Prostate gland (tissue), 2 donors: ENCODE measurements at regions not wholly inside any gene's neighbourhood (a gene's known extent, or its start where the extent isn't known, plus 50 kb on each side); places are given as distances from the start of the nearest gene placed in this dataset.

Experiments used
- DNase-seq: peaks from one replicate; pipeline ENCODE4 v3.0.0-alpha.2; 2019; ENCODE audit warnings: low spot score
- H3K27ac ChIP-seq, 2 donors: fragments of 200-600 bp; sonication (generic); 2 replicates each; pipeline ENCODE4 v1.5.1; 2017 to 2019
- H3K27me3 ChIP-seq: fragments of 200-600 bp; sonication (generic); replicated peaks from 2 replicates; pipeline ENCODE4 v1.5.1; 2019; ENCODE audit not compliant: insufficient read depth
- H3K36me3 ChIP-seq, 2 donors: fragments of 200-600 bp; sonication (generic); 1 replicate in 1 of 2; 2 replicates in 1 of 2; pipeline versions ENCODE4 v1.5.1 to v1.8.1; 2017 to 2019
- H3K4me1 ChIP-seq: fragments of 200-600 bp; sonication (generic); replicated peaks from 2 replicates; pipeline ENCODE4 v1.5.1; 2019
- H3K4me3 ChIP-seq, 2 donors: fragments of 200-600 bp; sonication (generic); 2 replicates each; pipeline ENCODE4 v1.5.1; 2017 to 2019
- H3K9me3 ChIP-seq: fragments of 200-600 bp; sonication (generic); 2 replicates; pipeline ENCODE4 v1.5.1; 2017
- POLR2A ChIP-seq: fragments of 450-650 bp; IDR thresholded peaks from one replicate; pipeline ENCODE4 v1.6.1; 2016; ENCODE audit warnings: antibody characterized with exemption, mild to moderate bottlenecking
- POLR2AphosphoS5 ChIP-seq: sonication (generic); formaldehyde crosslinking; IDR thresholded peaks from one replicate; pipeline ENCODE4 v1.6.1; 2017; ENCODE audit warnings: antibody characterized with exemption
- WGBS: methylation state at CpG from one replicate; pipeline ENCODE4 v1.1.5; 2018; 5-methylcytosine and 5-hydroxymethylcytosine counted together
- intact Hi-C: fragments of 100-400 bp; cut with DNase I; formaldehyde crosslinking; loops from one replicate; pipeline ENCODE4 v1.14.2; 2022
- TF ChIP-seq, protein P1 (sequence below), 4 experiments: fragments of 200-600 bp in 2 of 4; fragments of 450-650 bp in 2 of 4; sonication (generic) in 2 of 4; IDR thresholded peaks; 1 replicate in 3 of 4; 2 replicates in 1 of 4; pipeline ENCODE4 v1.5.1; 2016 to 2019; ENCODE audit warnings: antibody characterized with exemption in 4 of 4, mild to moderate bottlenecking in 2 of 4, moderate library complexity in 2 of 4

DNA sequence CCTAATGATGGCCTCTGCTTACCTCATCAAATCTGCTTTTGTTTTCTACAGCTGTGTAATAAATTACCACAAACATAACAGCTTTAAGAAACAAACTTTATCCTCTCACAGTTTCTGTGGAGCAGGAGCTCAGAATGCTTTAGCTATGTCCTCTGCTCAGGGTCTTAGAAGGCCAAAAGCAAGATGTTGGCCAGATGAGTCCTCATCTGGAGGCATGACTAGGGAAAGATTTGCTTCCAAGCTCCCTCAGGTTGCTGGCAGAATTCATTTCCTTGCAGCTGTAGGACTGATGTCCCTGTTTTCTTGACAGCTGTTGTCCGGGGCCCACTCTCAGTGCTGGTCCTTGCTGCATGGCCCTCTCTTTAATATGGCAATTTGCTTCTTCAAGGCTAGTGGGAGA is 116.7 kb upstream of the PDE5A start:
- Histone ChIP-seq H3K9me3 (no peaks in the 10 kb centered on the region), H3K27me3 (no peaks in the 10 kb centered on the region), H3K4me3 (no peak overlapping the region), H3K27ac (no peak overlapping the region), H3K36me3 (no peaks in the 10 kb centered on the region), H3K4me1 (no peaks in the 10 kb centered on the region)
- no peak for DNase-seq
- 93% methylated on average over 1 of the region's 1 CpG for WGBS
- TF ChIP-seq, protein P1, sequence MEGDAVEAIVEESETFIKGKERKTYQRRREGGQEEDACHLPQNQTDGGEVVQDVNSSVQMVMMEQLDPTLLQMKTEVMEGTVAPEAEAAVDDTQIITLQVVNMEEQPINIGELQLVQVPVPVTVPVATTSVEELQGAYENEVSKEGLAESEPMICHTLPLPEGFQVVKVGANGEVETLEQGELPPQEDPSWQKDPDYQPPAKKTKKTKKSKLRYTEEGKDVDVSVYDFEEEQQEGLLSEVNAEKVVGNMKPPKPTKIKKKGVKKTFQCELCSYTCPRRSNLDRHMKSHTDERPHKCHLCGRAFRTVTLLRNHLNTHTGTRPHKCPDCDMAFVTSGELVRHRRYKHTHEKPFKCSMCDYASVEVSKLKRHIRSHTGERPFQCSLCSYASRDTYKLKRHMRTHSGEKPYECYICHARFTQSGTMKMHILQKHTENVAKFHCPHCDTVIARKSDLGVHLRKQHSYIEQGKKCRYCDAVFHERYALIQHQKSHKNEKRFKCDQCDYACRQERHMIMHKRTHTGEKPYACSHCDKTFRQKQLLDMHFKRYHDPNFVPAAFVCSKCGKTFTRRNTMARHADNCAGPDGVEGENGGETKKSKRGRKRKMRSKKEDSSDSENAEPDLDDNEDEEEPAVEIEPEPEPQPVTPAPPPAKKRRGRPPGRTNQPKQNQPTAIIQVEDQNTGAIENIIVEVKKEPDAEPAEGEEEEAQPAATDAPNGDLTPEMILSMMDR (IDR thresholded peaks at IDR 0.05) = no peak
- no peak for TF ChIP-seq POLR2A
- intact Hi-C loops = no loop called here

- Histone ChIP-seq H3K9me3 (no peaks in the 10 kb centered on the region), H3K36me3 (no peaks in the 10 kb centered on the region), H3K4me1 (no peaks in the 10 kb centered on the region), H3K27me3 (peaks cover 3% of the 10 kb centered on the region), H3K27ac (no peak overlapping the region), H3K4me3 (no peak overlapping the region)
- TF ChIP-seq, protein P1 (IDR thresholded peaks at IDR 0.05) = no peak
- TF ChIP-seq POLR2A (no peak), POLR2AphosphoS5 (no peak)
- intact Hi-C loops = no loop called here
- WGBS = 86% methylated on average over 3 of the region's 3 CpGs
- no peak for DNase-seq
Measured at GRCh38 chr4:119744580-119744979, 116.0 kb upstream of the PDE5A start.

- Histone ChIP-seq H3K27me3 (peaks cover 3% of the 10 kb centered on the region), H3K36me3 (no peaks in the 10 kb centered on the region), H3K4me3 (no peak overlapping the region), H3K27ac (no peak overlapping the region), H3K9me3 (no peaks in the 10 kb centered on the region), H3K4me1 (no peaks in the 10 kb centered on the region)
- intact Hi-C loops = no loop called here
- 49% methylated on average over 2 of the region's 2 CpGs for WGBS
- DNase-seq = no peak
- TF ChIP-seq POLR2A = no peak
- TF ChIP-seq, protein P1 (IDR thresholded peaks at IDR 0.05) = no peak
- TF ChIP-seq POLR2AphosphoS5 = no peak
Measured at GRCh38 chr4:119743644-119744043, 115.0 kb upstream of the PDE5A start.

DNA sequence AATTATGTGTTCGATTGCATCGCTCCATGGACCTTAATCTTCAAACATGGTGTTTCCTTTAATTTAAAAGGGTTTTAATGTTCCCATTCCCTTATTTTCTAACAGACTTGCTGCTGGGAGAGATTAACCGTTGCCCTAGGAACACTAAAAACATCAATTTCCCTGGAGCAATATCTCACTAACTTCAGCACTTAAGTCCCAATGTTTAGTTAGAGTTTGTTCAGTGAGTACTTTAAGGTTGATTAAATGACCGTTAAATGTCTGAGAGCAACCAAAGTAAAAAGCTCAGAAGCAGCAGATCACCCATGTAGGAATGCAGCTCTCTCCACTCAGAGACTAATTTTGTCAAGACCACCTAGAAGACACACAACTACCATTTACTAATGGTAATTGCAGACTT is 111.2 kb upstream of the PDE5A start:
- H3K4me1 ChIP-seq = no peaks in the 10 kb centered on the region
- H3K9me3 ChIP-seq = no peaks in the 10 kb centered on the region
- H3K27me3 ChIP-seq = peaks cover 3% of the 10 kb centered on the region
- no peak overlapping the region for H3K4me3 ChIP-seq
- no peak for DNase-seq
- 64% methylated on average over 4 of the region's 4 CpGs for WGBS
- H3K36me3 ChIP-seq = no peaks in the 10 kb centered on the region
- intact Hi-C loops = loop anchor here (10.0 kb wide), 2 partner anchors 155 to 245 kb away; no protein-coding TSS in a partner anchor
- no peak overlapping the region for H3K27ac ChIP-seq
- TF ChIP-seq, protein P1 (IDR thresholded peaks at IDR 0.05) = no peak

DNA sequence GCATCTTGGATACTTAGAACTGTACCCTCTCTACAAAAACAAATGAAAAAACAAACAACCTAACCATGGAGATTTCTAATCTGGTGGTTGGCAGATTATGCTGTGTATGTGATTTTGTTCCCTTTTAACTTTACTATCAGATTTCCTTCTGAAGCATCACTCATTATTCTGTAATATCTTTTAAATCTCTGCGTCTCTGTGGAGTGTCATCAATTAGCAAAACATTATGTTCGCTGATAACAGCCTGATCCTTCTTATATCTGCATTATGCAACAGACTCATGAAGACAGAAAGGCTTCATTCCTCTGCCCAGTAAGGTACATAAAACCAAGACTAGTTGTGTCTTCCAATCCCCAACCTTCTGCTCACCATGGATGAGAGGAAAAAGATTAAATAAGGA is 110.3 kb upstream of the PDE5A start:
- no peak overlapping the region for H3K4me3 ChIP-seq
- H3K9me3 ChIP-seq = no peaks in the 10 kb centered on the region
- TF ChIP-seq, protein P1 (IDR thresholded peaks at IDR 0.05) = no peak
- no peak for TF ChIP-seq POLR2A
- TF ChIP-seq POLR2AphosphoS5 = no peak
- H3K36me3 ChIP-seq = no peaks in the 10 kb centered on the region
- intact Hi-C loops = loop anchor here (10.0 kb wide), 2 partner anchors 156 to 246 kb away; no protein-coding TSS in a partner anchor
- DNase-seq = no peak
- WGBS = 62% methylated on average over 2 of the region's 2 CpGs
- no peak overlapping the region for H3K27ac ChIP-seq
- peaks cover 3% of the 10 kb centered on the region for H3K27me3 ChIP-seq
- no peaks in the 10 kb centered on the region for H3K4me1 ChIP-seq
